ENCODE measurements at regions not wholly inside any gene's neighbourhood (a gene's known extent, or its start where the extent isn't known, plus 50 kb on each side); places are given as distances from the start of the nearest gene placed in this dataset.

GRCh38 chr6:94362061-94362864 lies 942.9 kb upstream of the EPHA7 start:
- Histone ChIP-seq H3K79me2 (ENCODE audit: low read length) (no peaks in the 10 kb centered on the region), H3K27me3 (ENCODE audit: low read depth, low read length) (no peaks in the 10 kb centered on the region), H3K9me3 (ENCODE audit: insufficient read depth, low read length) (no peaks in the 10 kb centered on the region), H3K36me3 (replicated peaks; ENCODE audit: low read depth, low read length) (no peaks in the 10 kb centered on the region), H2AFZ (ENCODE audit: low read depth, low read length) (no peak overlapping the region), H4K20me1 (ENCODE audit: insufficient read depth, low read length) (no peaks in the 10 kb centered on the region), H3K9ac (ENCODE audit: low read length) (no peak overlapping the region), H3K4me3 (ENCODE audit: low read length) (no peak overlapping the region), H3K4me1 (ENCODE audit: low read length) (no peaks in the 10 kb centered on the region), H3K4me2 (ENCODE audit: low read length) (no peak overlapping the region), H3K27ac (ENCODE audit: low read length) (no peak overlapping the region)
- no peak for TF ChIP-seq EZH2phosphoT487 (IDR thresholded peaks at IDR 0.05; ENCODE audit: low read depth)
- no peak for TF ChIP-seq CTCF (IDR thresholded peaks at IDR 0.05; ENCODE audit: low read depth, low read length)

DNA sequence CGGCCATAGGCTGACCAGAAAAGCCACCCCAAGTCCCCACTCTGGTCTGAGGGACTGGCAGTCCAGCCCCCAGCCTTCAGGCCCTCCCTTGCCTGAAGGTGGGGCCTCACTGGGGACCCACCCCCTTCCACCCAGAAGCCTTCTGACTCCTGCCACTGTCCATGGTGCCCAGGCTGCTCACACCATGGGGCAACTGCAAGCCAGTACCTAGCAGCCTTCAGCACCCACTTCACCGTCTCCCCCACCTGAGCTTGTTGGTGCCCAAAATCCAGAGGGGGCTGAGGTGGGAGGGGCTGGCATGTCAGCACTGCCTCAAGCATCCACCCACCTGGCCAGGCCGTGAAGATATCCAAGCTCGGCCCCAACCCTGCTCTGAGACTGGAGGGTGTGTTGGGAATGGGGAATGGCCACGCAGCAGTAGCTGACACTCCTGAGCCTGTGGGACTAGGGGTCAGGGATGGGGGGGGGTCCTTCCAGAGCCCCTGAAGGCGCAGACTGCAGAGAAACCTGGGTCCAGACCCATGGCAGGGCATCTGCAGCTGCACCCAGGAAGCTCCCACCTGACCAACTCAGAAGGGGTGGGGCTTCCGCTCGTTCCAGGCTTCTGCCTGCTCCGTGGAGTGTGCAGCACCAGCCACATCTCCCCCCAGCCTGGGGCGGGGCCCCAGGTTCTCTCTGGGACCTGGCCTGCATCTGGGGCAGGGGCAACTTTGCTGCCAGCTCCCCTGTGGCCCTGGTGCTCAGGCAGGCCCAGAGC lies 942.1 kb upstream of the EPHA7 start:
- Histone ChIP-seq H4K20me1 (ENCODE audit: insufficient read depth, low read length) (no peaks in the 10 kb centered on the region), H3K4me1 (ENCODE audit: low read length) (no peaks in the 10 kb centered on the region), H3K79me2 (ENCODE audit: low read length) (no peaks in the 10 kb centered on the region), H3K9ac (ENCODE audit: low read length) (no peak overlapping the region), H3K4me3 (ENCODE audit: low read length) (no peak overlapping the region), H3K27me3 (ENCODE audit: low read depth, low read length) (no peaks in the 10 kb centered on the region), H3K27ac (ENCODE audit: low read length) (no peak overlapping the region), H3K4me2 (ENCODE audit: low read length) (no peak overlapping the region), H3K36me3 (replicated peaks; ENCODE audit: low read depth, low read length) (no peaks in the 10 kb centered on the region), H3K9me3 (ENCODE audit: insufficient read depth, low read length) (no peaks in the 10 kb centered on the region), H2AFZ (ENCODE audit: low read depth, low read length) (no peak overlapping the region)
- no peak for TF ChIP-seq CTCF (IDR thresholded peaks at IDR 0.05; ENCODE audit: low read depth, low read length)
- no peak for TF ChIP-seq EZH2phosphoT487 (IDR thresholded peaks at IDR 0.05; ENCODE audit: low read depth)

- Histone ChIP-seq H3K36me3 (replicated peaks; ENCODE audit: low read depth, low read length) (no peaks in the 10 kb centered on the region), H3K79me2 (ENCODE audit: low read length) (no peaks in the 10 kb centered on the region), H3K4me1 (ENCODE audit: low read length) (no peaks in the 10 kb centered on the region), H3K27ac (ENCODE audit: low read length) (no peak overlapping the region), H3K9me3 (ENCODE audit: insufficient read depth, low read length) (no peaks in the 10 kb centered on the region), H4K20me1 (ENCODE audit: insufficient read depth, low read length) (no peaks in the 10 kb centered on the region), H3K27me3 (ENCODE audit: low read depth, low read length) (no peaks in the 10 kb centered on the region), H2AFZ (ENCODE audit: low read depth, low read length) (no peak overlapping the region), H3K4me2 (ENCODE audit: low read length) (no peak overlapping the region), H3K9ac (ENCODE audit: low read length) (no peak overlapping the region), H3K4me3 (ENCODE audit: low read length) (no peak overlapping the region)
- TF ChIP-seq EZH2phosphoT487 (IDR thresholded peaks at IDR 0.05; ENCODE audit: low read depth) (no peak), CTCF (IDR thresholded peaks at IDR 0.05; ENCODE audit: low read depth, low read length) (no peak)
These were observed 938.1 kb upstream of the EPHA7 start for GRCh38 chr6:94357381-94357980.

DNA sequence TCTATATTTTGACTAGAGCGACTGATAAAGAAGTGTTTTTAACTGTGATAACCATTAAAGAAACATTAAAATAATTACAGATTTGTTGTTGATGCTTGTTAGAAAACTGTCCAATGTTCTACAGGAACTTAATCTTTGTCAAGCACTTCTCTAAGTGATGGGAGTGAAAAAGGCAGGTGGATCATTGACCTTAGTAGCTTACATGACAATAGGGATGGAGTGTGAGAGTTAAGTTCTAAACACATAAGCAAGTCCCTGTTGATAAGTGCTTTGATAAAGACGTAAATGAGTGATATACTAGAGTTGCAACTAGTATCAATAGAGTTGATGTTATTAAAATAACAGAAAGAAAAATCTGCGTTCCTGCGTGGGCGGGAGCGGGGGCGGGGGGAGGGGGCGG lies 931.5 kb upstream of the EPHA7 start:
- no peak for TF ChIP-seq CTCF (IDR thresholded peaks at IDR 0.05; ENCODE audit: low read depth, low read length)
- no peaks in the 10 kb centered on the region for H4K20me1 ChIP-seq (ENCODE audit: insufficient read depth, low read length)

More for the DNA sequence above, 931.5 kb upstream of the EPHA7 start:
- Histone ChIP-seq H3K79me2 (ENCODE audit: low read length) (no peaks in the 10 kb centered on the region), H3K36me3 (replicated peaks; ENCODE audit: low read depth, low read length) (no peaks in the 10 kb centered on the region), H3K4me3 (ENCODE audit: low read length) (no peak overlapping the region), H3K4me1 (ENCODE audit: low read length) (peaks cover 10% of the 10 kb centered on the region; the same call in 1 of the 2 replicates), H3K9ac (ENCODE audit: low read length) (no peak overlapping the region), H3K4me2 (ENCODE audit: low read length) (no peak overlapping the region), H2AFZ (ENCODE audit: low read depth, low read length) (no peak overlapping the region), H3K9me3 (ENCODE audit: insufficient read depth, low read length) (no peaks in the 10 kb centered on the region), H3K27me3 (ENCODE audit: low read depth, low read length) (no peaks in the 10 kb centered on the region), H3K27ac (ENCODE audit: low read length) (no peak overlapping the region)

Measured in OCI-LY3 (cell line).